GM21619 (cell line): ENCODE measurements at regions not wholly inside any gene's neighbourhood (a gene's known extent, or its start where the extent isn't known, plus 50 kb on each side); places are given as distances from the start of the nearest gene placed in this dataset.
"Not testable (repeated sequence)": the region's sequence is repeated elsewhere in the genome, so short reads cannot be mapped to it uniquely, and the experiment has no call there.

Experiments
- ATAC-seq: cut with Tn5 transposase; IDR thresholded peaks from one replicate; pipeline ENCODE4 v1.9.1; 2021; ENCODE audit not compliant: unreplicated experiment

GRCh38 chr2:8558096-8558495 is 123.8 kb upstream of the ID2 start:
- ATAC-seq, result no peak

GRCh38 chr2:8558956-8559355 is 122.9 kb upstream of the ID2 start:
- ATAC-seq, result no peak

- no peak for ATAC-seq
Observed at GRCh38 chr2:8559805-8560204, 122.1 kb upstream of the ID2 start.

- ATAC-seq, result not testable (repeated sequence)
Observed at GRCh38 chr2:8561692-8562091, 120.2 kb upstream of the ID2 start.

GRCh38 chr2:8563814-8564474 is 117.9 kb upstream of the ID2 start:
- ATAC-seq, result no peak

- no peak for ATAC-seq
Observed at GRCh38 chr2:8564475-8564874, 117.4 kb upstream of the ID2 start.

GRCh38 chr2:8565399-8566154 is 116.3 kb upstream of the ID2 start:
- ATAC-seq, result no peak

- ATAC-seq, result no peak
Observed at GRCh38 chr2:8566155-8566670, 115.6 kb upstream of the ID2 start.

GRCh38 chr2:8566774-8567468 is 114.9 kb upstream of the ID2 start:
- ATAC-seq, result no peak

GRCh38 chr2:8567469-8568260 is 114.2 kb upstream of the ID2 start:
- ATAC-seq, result no peak

GRCh38 chr2:8568543-8569302 is 113.1 kb upstream of the ID2 start:
- ATAC-seq, result no peak

GRCh38 chr2:8569332-8569930 is 112.4 kb upstream of the ID2 start:
- ATAC-seq, result no peak

GRCh38 chr2:8570637-8571036 is 111.2 kb upstream of the ID2 start:
- no peak for ATAC-seq

GRCh38 chr2:8571301-8571791 is 110.5 kb upstream of the ID2 start:
- ATAC-seq, result no peak

GRCh38 chr2:8571792-8572499 is 109.9 kb upstream of the ID2 start:
- ATAC-seq, result no peak

GRCh38 chr2:8572712-8573233 is 109.1 kb upstream of the ID2 start:
- no peak for ATAC-seq

- no peak for ATAC-seq
Observed at GRCh38 chr2:8573234-8573941, 108.5 kb upstream of the ID2 start.

GRCh38 chr2:8573942-8574195 is 108.0 kb upstream of the ID2 start:
- ATAC-seq, result no peak
